ENCODE measurements at regions not wholly inside any gene's neighbourhood (a gene's known extent, or its start where the extent isn't known, plus 50 kb on each side); places are given as distances from the start of the nearest gene placed in this dataset.

DNA sequence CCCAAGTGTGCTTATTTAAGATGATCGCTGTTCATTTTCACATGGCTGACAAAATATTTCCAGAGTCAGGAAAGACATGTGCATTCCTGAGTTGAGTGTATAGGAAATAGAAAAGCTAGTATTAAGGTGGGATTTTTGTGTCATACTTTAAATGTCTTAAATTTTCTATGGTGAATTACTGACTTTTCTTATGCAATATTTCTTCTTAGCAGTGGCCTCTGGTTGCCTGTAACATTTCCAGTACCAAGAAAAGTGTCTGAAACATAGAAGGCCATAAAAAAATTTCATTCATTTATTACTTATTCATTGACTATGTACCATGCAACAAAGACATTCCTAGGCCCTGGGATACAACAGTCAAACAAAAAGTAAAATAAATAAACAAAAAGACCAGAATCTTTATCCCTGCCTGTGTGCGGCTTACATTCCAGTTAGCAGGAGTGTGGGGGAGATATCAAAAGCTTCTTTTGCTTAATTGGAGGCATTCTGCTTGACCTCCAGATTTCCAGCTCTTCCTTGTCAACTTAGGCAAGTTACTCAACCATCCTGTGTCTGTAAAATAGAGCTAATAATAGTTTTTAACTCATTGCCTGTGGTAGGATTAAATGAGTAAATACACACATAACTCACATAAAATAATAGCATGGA is 216.3 kb upstream of the FLRT2 start:
- no peaks in the 10 kb centered on the region for H3K27me3 ChIP-seq (replicated peaks; ENCODE audit: control insufficient read depth, insufficient read depth, low read length)
- H3K36me3 ChIP-seq (ENCODE audit: control insufficient read depth, insufficient read depth, low read length): no peaks in the 10 kb centered on the region
- DNase-seq (ENCODE audit: extremely low read depth, insufficient read length): no peak
- TF ChIP-seq, protein P1, sequence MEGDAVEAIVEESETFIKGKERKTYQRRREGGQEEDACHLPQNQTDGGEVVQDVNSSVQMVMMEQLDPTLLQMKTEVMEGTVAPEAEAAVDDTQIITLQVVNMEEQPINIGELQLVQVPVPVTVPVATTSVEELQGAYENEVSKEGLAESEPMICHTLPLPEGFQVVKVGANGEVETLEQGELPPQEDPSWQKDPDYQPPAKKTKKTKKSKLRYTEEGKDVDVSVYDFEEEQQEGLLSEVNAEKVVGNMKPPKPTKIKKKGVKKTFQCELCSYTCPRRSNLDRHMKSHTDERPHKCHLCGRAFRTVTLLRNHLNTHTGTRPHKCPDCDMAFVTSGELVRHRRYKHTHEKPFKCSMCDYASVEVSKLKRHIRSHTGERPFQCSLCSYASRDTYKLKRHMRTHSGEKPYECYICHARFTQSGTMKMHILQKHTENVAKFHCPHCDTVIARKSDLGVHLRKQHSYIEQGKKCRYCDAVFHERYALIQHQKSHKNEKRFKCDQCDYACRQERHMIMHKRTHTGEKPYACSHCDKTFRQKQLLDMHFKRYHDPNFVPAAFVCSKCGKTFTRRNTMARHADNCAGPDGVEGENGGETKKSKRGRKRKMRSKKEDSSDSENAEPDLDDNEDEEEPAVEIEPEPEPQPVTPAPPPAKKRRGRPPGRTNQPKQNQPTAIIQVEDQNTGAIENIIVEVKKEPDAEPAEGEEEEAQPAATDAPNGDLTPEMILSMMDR (IDR thresholded peaks at IDR 0.05; ENCODE audit: insufficient read depth, low read length, poor library complexity, severe bottlenecking): no peak
- no peak overlapping the region for H3K4me3 ChIP-seq (replicated peaks; ENCODE audit: low read depth, low read length)

- TF ChIP-seq, protein P1 (IDR thresholded peaks at IDR 0.05; ENCODE audit: insufficient read depth, low read length, poor library complexity, severe bottlenecking): no peak
- Histone ChIP-seq H3K4me3 (replicated peaks; ENCODE audit: low read depth, low read length) (no peak overlapping the region), H3K36me3 (ENCODE audit: control insufficient read depth, insufficient read depth, low read length) (no peaks in the 10 kb centered on the region), H3K27me3 (replicated peaks; ENCODE audit: control insufficient read depth, insufficient read depth, low read length) (no peaks in the 10 kb centered on the region)
- DNase-seq (ENCODE audit: extremely low read depth, insufficient read length): no peak
Measured at GRCh38 chr14:85315290-85315689, 214.7 kb upstream of the FLRT2 start.

- TF ChIP-seq, protein P1 (IDR thresholded peaks at IDR 0.05; ENCODE audit: insufficient read depth, low read length, poor library complexity, severe bottlenecking): no peak
- Histone ChIP-seq H3K4me3 (replicated peaks; ENCODE audit: low read depth, low read length) (no peak overlapping the region), H3K36me3 (ENCODE audit: control insufficient read depth, insufficient read depth, low read length) (no peaks in the 10 kb centered on the region), H3K27me3 (replicated peaks; ENCODE audit: control insufficient read depth, insufficient read depth, low read length) (no peaks in the 10 kb centered on the region)
- no peak for DNase-seq (ENCODE audit: extremely low read depth, insufficient read length)
Measured at GRCh38 chr14:85315733-85316290, 214.1 kb upstream of the FLRT2 start.

GRCh38 chr14:85316701-85317410 is 213.1 kb upstream of the FLRT2 start:
- Histone ChIP-seq H3K27me3 (replicated peaks; ENCODE audit: control insufficient read depth, insufficient read depth, low read length) (no peaks in the 10 kb centered on the region), H3K4me3 (replicated peaks; ENCODE audit: low read depth, low read length) (no peak overlapping the region), H3K36me3 (ENCODE audit: control insufficient read depth, insufficient read depth, low read length) (no peaks in the 10 kb centered on the region)
- DNase-seq (ENCODE audit: extremely low read depth, insufficient read length): no peak
- TF ChIP-seq, protein P1 (IDR thresholded peaks at IDR 0.05; ENCODE audit: insufficient read depth, low read length, poor library complexity, severe bottlenecking): no peak

GRCh38 chr14:85317491-85318021 is 212.4 kb upstream of the FLRT2 start:
- no peak for DNase-seq (ENCODE audit: extremely low read depth, insufficient read length)
- TF ChIP-seq, protein P1 (IDR thresholded peaks at IDR 0.05; ENCODE audit: insufficient read depth, low read length, poor library complexity, severe bottlenecking): no peak
- Histone ChIP-seq H3K4me3 (replicated peaks; ENCODE audit: low read depth, low read length) (no peak overlapping the region), H3K27me3 (replicated peaks; ENCODE audit: control insufficient read depth, insufficient read depth, low read length) (no peaks in the 10 kb centered on the region), H3K36me3 (ENCODE audit: control insufficient read depth, insufficient read depth, low read length) (no peaks in the 10 kb centered on the region)
